IMR-90 (cell line): ENCODE measurements at regions not wholly inside any gene's neighbourhood (a gene's known extent, or its start where the extent isn't known, plus 50 kb on each side); places are given as distances from the start of the nearest gene placed in this dataset.

ENCODE experiments used
- ATAC-seq: fragments of 200-7000 bp; cut with Tn5 transposase; 2 replicates; pipeline ENCODE4 v1.9.1; 2020; ENCODE audit warnings: low read depth, mild to moderate bottlenecking, moderate library complexity
- BruUV-seq: library from RNA; stranded (reverse); fragments of 400-500 nt; replicated peaks from 2 replicates; lab custom pipeline; 2021; lab: Mats Ljungman, UMichigan
- CTCF ChIA-PET: fragments of 300-600 bp; formaldehyde crosslinking; extraction: SDS; loops from one replicate; lab custom pipeline; 2021; ENCODE audit warnings: antibody characterized with exemption; lab: Yijun Ruan, JAX
- POLR2A ChIA-PET: fragments of 300-600 bp; sonication (Branson Sonifier 250); formaldehyde crosslinking; loops from one replicate; lab custom pipeline; 2022; ENCODE audit warnings: antibody characterized with exemption; ENCODE audit not compliant: unreplicated experiment; lab: Charles Lee
- DNase-seq: peaks from one replicate; pipeline ENCODE4 v3.0.0; 2013
- H2AFZ ChIP-seq: replicated peaks from 2 replicates; pipeline ENCODE3; 2013; ENCODE audit warnings: low read length, mild to moderate bottlenecking; ENCODE audit not compliant: poor library complexity
- H2AK5ac ChIP-seq: 2 replicates; pipeline ENCODE4 v1.6.1; 2013; ENCODE audit warnings: low read depth, low read length, inconsistent platforms
- H2AK9ac ChIP-seq: replicated peaks from 2 replicates; pipeline ENCODE3; 2013; ENCODE audit warnings: mild to moderate bottlenecking, low read depth, low read length, moderate library complexity; ENCODE audit not compliant: poor library complexity
- H2BK120ac ChIP-seq: 2 replicates; pipeline ENCODE4 v1.6.1; 2013; ENCODE audit warnings: low read depth, low read length, inconsistent platforms
- H2BK15ac ChIP-seq: 3 replicates; pipeline ENCODE4 v1.6.1; 2013; ENCODE audit warnings: low read depth, low read length, inconsistent platforms
- H2BK20ac ChIP-seq: 2 replicates; pipeline ENCODE4 v1.6.1; 2013; ENCODE audit warnings: low read depth, mild to moderate bottlenecking, inconsistent platforms, low read length, moderate library complexity
- H2BK5ac ChIP-seq: 2 replicates; pipeline ENCODE4 v1.6.1; 2013; ENCODE audit warnings: mild to moderate bottlenecking, low read depth, low read length, inconsistent platforms; ENCODE audit not compliant: poor library complexity, severe bottlenecking
- H3K14ac ChIP-seq: replicated peaks from 2 replicates; pipeline ENCODE4 v1.6.1; 2013; ENCODE audit warnings: low read depth, low read length, inconsistent platforms
- H3K18ac ChIP-seq: 2 replicates; pipeline ENCODE4 v1.6.1; 2013; ENCODE audit warnings: low read depth, low read length, control low read depth
- H3K23ac ChIP-seq: 2 replicates; pipeline ENCODE4 v1.6.1; 2013; ENCODE audit warnings: low read depth, low read length, inconsistent platforms
- H3K27ac ChIP-seq: 2 replicates; pipeline ENCODE4 v1.5.1; 2013; ENCODE audit warnings: mild to moderate bottlenecking, control low read depth, low read length; ENCODE audit not compliant: insufficient read depth
- H3K27me3 ChIP-seq: 2 replicates; pipeline ENCODE4 v1.6.1; 2013; ENCODE audit warnings: low read length; ENCODE audit not compliant: control insufficient read depth, insufficient read depth
- H3K36me3 ChIP-seq: 2 replicates; pipeline ENCODE4 v1.6.1; 2013; ENCODE audit warnings: low read length, mixed read lengths; ENCODE audit not compliant: control insufficient read depth, insufficient read depth
- H3K4ac ChIP-seq: 2 replicates; pipeline ENCODE4 v1.6.1; 2013; ENCODE audit warnings: low read depth, low read length, inconsistent platforms
- H3K4me1 ChIP-seq: 2 replicates; pipeline ENCODE4 v1.6.1; 2013; ENCODE audit warnings: low read length, mixed read lengths; ENCODE audit not compliant: control insufficient read depth, insufficient read depth
- H3K4me2 ChIP-seq: 2 replicates; pipeline ENCODE4 v1.6.1; 2013; ENCODE audit warnings: low read depth, mild to moderate bottlenecking, control low read depth, low read length, moderate library complexity
- H3K4me3 ChIP-seq: 2 replicates; pipeline ENCODE4 v1.5.1; 2013; ENCODE audit warnings: low read depth, mild to moderate bottlenecking, control low read depth, low read length, moderate library complexity; ENCODE audit not compliant: insufficient read depth
- H3K56ac ChIP-seq: 2 replicates; pipeline ENCODE4 v1.6.1; 2013; ENCODE audit warnings: low read length, inconsistent platforms; ENCODE audit not compliant: insufficient read depth; ENCODE audit errors: extremely low read depth
- H3K79me1 ChIP-seq, 2 experiments: 2 replicates each; pipeline ENCODE4 v1.6.1; 2013; ENCODE audit warnings: low read length in 2 of 2, inconsistent platforms in 1 of 2, low read depth in 1 of 2
- H3K9ac ChIP-seq: 2 replicates; pipeline ENCODE4 v1.6.1; 2013; ENCODE audit warnings: low read depth, low read length, control low read depth
- H3K9me1 ChIP-seq: 2 replicates; pipeline ENCODE4 v1.6.1; 2013; ENCODE audit warnings: low read length, inconsistent platforms; ENCODE audit not compliant: insufficient read depth
- H3K9me3 ChIP-seq: 2 replicates; pipeline ENCODE4 v1.6.1; 2013; ENCODE audit warnings: low read length; ENCODE audit not compliant: control insufficient read depth, insufficient read depth
- H4K20me1 ChIP-seq: 2 replicates; pipeline ENCODE4 v1.6.1; 2013; ENCODE audit warnings: low read length, inconsistent platforms; ENCODE audit not compliant: insufficient read depth
- H4K5ac ChIP-seq: 2 replicates; pipeline ENCODE4 v1.6.1; 2013; ENCODE audit warnings: mild to moderate bottlenecking, low read depth, low read length, control low read depth
- H4K8ac ChIP-seq, 2 experiments: 2 replicates each; pipeline ENCODE4 v1.6.1; 2013; ENCODE audit warnings: low read depth in 2 of 2, low read length in 2 of 2, control low read depth in 1 of 2, inconsistent platforms in 1 of 2
- H4K91ac ChIP-seq: 2 replicates; pipeline ENCODE4 v1.6.1; 2013; ENCODE audit warnings: low read depth, low read length, inconsistent platforms; ENCODE audit not compliant: insufficient read depth
- BHLHE40 ChIP-seq: fragments of 150-350 bp; IDR thresholded peaks from 2 replicates; pipeline ENCODE4 v1.6.1; 2016; ENCODE audit warnings: mild to moderate bottlenecking, low read depth, low read length
- POLR2A ChIP-seq: IDR thresholded peaks from 2 replicates; pipeline ENCODE4 v1.6.1; 2012; ENCODE audit warnings: mild to moderate bottlenecking, low read depth, low read length
- WGBS, 2 experiments: methylation state at CpG; one replicate each; pipeline versions ENCODE4 v1.1.5 to v1.1.7; 2013; ENCODE audit warnings: missing lambda C conversion rate in 2 of 2; ENCODE audit not compliant: insufficient read length in 1 of 2; ENCODE audit errors: extremely low coverage in 2 of 2; 5-methylcytosine and 5-hydroxymethylcytosine counted together
- dilution Hi-C: fragments of 300-500 bp; cut with HindIII; formaldehyde crosslinking; loops from one replicate; pipeline ENCODE4 v1.14.3; 2018; ENCODE audit warnings: low sequenced_read_pairs; ENCODE audit not compliant: unreplicated experiment
- in situ Hi-C: fragments of 300-500 bp; cut with MboI; formaldehyde crosslinking; loops from 3 replicates; pipeline ENCODE4 v1.14.3; 2019; ENCODE audit warnings: low sequenced_read_pairs, inconsistent platforms, mixed read lengths
- intact Hi-C: fragments of 100-400 bp; cut with micrococcal nuclease; formaldehyde crosslinking; loops from 2 replicates; pipeline ENCODE4 v1.10.0; 2022

GRCh38 chrX:84710611-84711010 is 208.4 kb upstream of the HDX start:
- H3K18ac ChIP-seq = no peak overlapping the region
- no peaks in the 10 kb centered on the region for H3K79me1 ChIP-seq

More at GRCh38 chrX:84710611-84711010, 208.4 kb upstream of the HDX start:
- no peak overlapping the region for H2BK5ac ChIP-seq
- H2BK15ac ChIP-seq = no peak overlapping the region
- no peak overlapping the region for H3K23ac ChIP-seq
- no peaks in the 10 kb centered on the region for H3K4me1 ChIP-seq
- H3K27me3 ChIP-seq = no peaks in the 10 kb centered on the region
- no TSS peak for BruUV-seq
- H3K4ac ChIP-seq = no peak overlapping the region
- H2BK20ac ChIP-seq = no peak overlapping the region
- no peaks in the 10 kb centered on the region for H3K9me3 ChIP-seq
- no peak overlapping the region for H4K8ac ChIP-seq
- dilution Hi-C loops = no loop called here
- no peaks in the 10 kb centered on the region for H3K36me3 ChIP-seq
- CTCF ChIA-PET = no interaction called here
- H3K4me3 ChIP-seq = no peak overlapping the region
- in situ Hi-C loops = no loop called here
- H3K27ac ChIP-seq = no peak overlapping the region
- no peak overlapping the region for H4K5ac ChIP-seq
- H3K4me2 ChIP-seq = no peak overlapping the region
- no peak overlapping the region for H3K56ac ChIP-seq
- H2AFZ ChIP-seq = no peak overlapping the region
- no peak overlapping the region for H2BK120ac ChIP-seq
- no peak overlapping the region for H2AK9ac ChIP-seq
- no CpG with 5 or more reads among the region's 3 CpGs for WGBS, 2 experiments
- POLR2A ChIA-PET = no interaction called here
- no peak overlapping the region for H3K14ac ChIP-seq
- no peaks in the 10 kb centered on the region for H3K9me1 ChIP-seq
- ATAC-seq (no peak), DNase-seq (no peak)
- H2AK5ac ChIP-seq = no peak overlapping the region
- no peak overlapping the region for H4K91ac ChIP-seq
- no peak for TF ChIP-seq POLR2A
- TF ChIP-seq BHLHE40 = no peak
- intact Hi-C loops = no loop called here
- H4K20me1 ChIP-seq = no peaks in the 10 kb centered on the region
- no peak overlapping the region for H3K9ac ChIP-seq
